ENCODE measurements at regions not wholly inside any gene's neighbourhood (a gene's known extent, or its start where the extent isn't known, plus 50 kb on each side); places are given as distances from the start of the nearest gene placed in this dataset.
"Not testable (repeated sequence)": the region's sequence is repeated elsewhere in the genome, so short reads cannot be mapped to it uniquely, and the experiment has no call there.

GRCh38 chr13:94799299-94799698, 87.0 kb upstream of the SOX21 start:
- DNase-seq (ENCODE audit: low read depth) = no peak
- TF ChIP-seq MAX (IDR thresholded peaks at IDR 0.05; ENCODE audit: low read depth, low read length) (no peak), CTCF (IDR thresholded peaks at IDR 0.05; ENCODE audit: low read depth, low read length) (no peak), POLR2A (IDR thresholded peaks at IDR 0.05; ENCODE audit: extremely low read depth, insufficient read length) (no peak), MYC (IDR thresholded peaks at IDR 0.05; ENCODE audit: low read depth, low read length) (no peak)
- no peak overlapping the region for H3K4me3 ChIP-seq (ENCODE audit: low read depth, low read length)

- DNase-seq (ENCODE audit: low read depth) = no peak
- TF ChIP-seq CTCF (IDR thresholded peaks at IDR 0.05; ENCODE audit: low read depth, low read length) (no peak), MYC (IDR thresholded peaks at IDR 0.05; ENCODE audit: low read depth, low read length) (no peak), POLR2A (IDR thresholded peaks at IDR 0.05; ENCODE audit: extremely low read depth, insufficient read length) (no peak), MAX (IDR thresholded peaks at IDR 0.05; ENCODE audit: low read depth, low read length) (no peak)
- H3K4me3 ChIP-seq (ENCODE audit: low read depth, low read length) = no peak overlapping the region
Observed at GRCh38 chr13:94798738-94799137, 86.4 kb upstream of the SOX21 start.

GRCh38 chr13:94795292-94795691, 82.9 kb upstream of the SOX21 start:
- H3K4me3 ChIP-seq (ENCODE audit: low read depth, low read length) = no peak overlapping the region
- no peak for DNase-seq (ENCODE audit: low read depth)
- TF ChIP-seq CTCF (IDR thresholded peaks at IDR 0.05; ENCODE audit: low read depth, low read length) (no peak), MAX (IDR thresholded peaks at IDR 0.05; ENCODE audit: low read depth, low read length) (no peak), POLR2A (IDR thresholded peaks at IDR 0.05; ENCODE audit: extremely low read depth, insufficient read length) (no peak), MYC (IDR thresholded peaks at IDR 0.05; ENCODE audit: low read depth, low read length) (no peak)

GRCh38 chr13:94786246-94786645, 73.9 kb upstream of the SOX21 start:
- not testable (repeated sequence) for H3K4me3 ChIP-seq (ENCODE audit: low read depth, low read length); DNase-seq (ENCODE audit: low read depth)

- no peak for DNase-seq (ENCODE audit: low read depth)
- no peak overlapping the region for H3K4me3 ChIP-seq (ENCODE audit: low read depth, low read length)
- TF ChIP-seq CTCF (IDR thresholded peaks at IDR 0.05; ENCODE audit: low read depth, low read length) = no peak
- TF ChIP-seq POLR2A (IDR thresholded peaks at IDR 0.05; ENCODE audit: extremely low read depth, insufficient read length) = no peak
- no peak for TF ChIP-seq MAX (IDR thresholded peaks at IDR 0.05; ENCODE audit: low read depth, low read length)
- TF ChIP-seq MYC (IDR thresholded peaks at IDR 0.05; ENCODE audit: low read depth, low read length) = no peak
Observed at GRCh38 chr13:94784066-94784465, 71.7 kb upstream of the SOX21 start.

- no peak for TF ChIP-seq MYC (IDR thresholded peaks at IDR 0.05; ENCODE audit: low read depth, low read length)
- no peak for TF ChIP-seq CTCF (IDR thresholded peaks at IDR 0.05; ENCODE audit: low read depth, low read length)
- TF ChIP-seq MAX (IDR thresholded peaks at IDR 0.05; ENCODE audit: low read depth, low read length) = no peak
- TF ChIP-seq POLR2A (IDR thresholded peaks at IDR 0.05; ENCODE audit: extremely low read depth, insufficient read length) = no peak
- no peak for DNase-seq (ENCODE audit: low read depth)
- H3K4me3 ChIP-seq (ENCODE audit: low read depth, low read length) = no peak overlapping the region
Observed at GRCh38 chr13:94783489-94783888, 71.1 kb upstream of the SOX21 start.
